IMR-90 (cell line): ENCODE measurements at regions not wholly inside any gene's neighbourhood (a gene's known extent, or its start where the extent isn't known, plus 50 kb on each side); places are given as distances from the start of the nearest gene placed in this dataset.

Experiments
- ATAC-seq: fragments of 200-7000 bp; cut with Tn5 transposase; 2 replicates; pipeline ENCODE4 v1.9.1; 2020; ENCODE audit warnings: low read depth, mild to moderate bottlenecking, moderate library complexity
- BruUV-seq: library from RNA; stranded (reverse); fragments of 400-500 nt; replicated peaks from 2 replicates; lab custom pipeline; 2021; lab: Mats Ljungman, UMichigan
- CTCF ChIA-PET: fragments of 300-600 bp; formaldehyde crosslinking; extraction: SDS; loops from one replicate; lab custom pipeline; 2021; ENCODE audit warnings: antibody characterized with exemption; lab: Yijun Ruan, JAX
- POLR2A ChIA-PET: fragments of 300-600 bp; sonication (Branson Sonifier 250); formaldehyde crosslinking; loops from one replicate; lab custom pipeline; 2022; ENCODE audit warnings: antibody characterized with exemption; ENCODE audit not compliant: unreplicated experiment; lab: Charles Lee
- DNase-seq: peaks from one replicate; pipeline ENCODE4 v3.0.0; 2013
- H2AFZ ChIP-seq: replicated peaks from 2 replicates; pipeline ENCODE3; 2013; ENCODE audit warnings: low read length, mild to moderate bottlenecking; ENCODE audit not compliant: poor library complexity
- H2AK5ac ChIP-seq: 2 replicates; pipeline ENCODE4 v1.6.1; 2013; ENCODE audit warnings: low read depth, low read length, inconsistent platforms
- H2AK9ac ChIP-seq: replicated peaks from 2 replicates; pipeline ENCODE3; 2013; ENCODE audit warnings: mild to moderate bottlenecking, low read depth, low read length, moderate library complexity; ENCODE audit not compliant: poor library complexity
- H2BK120ac ChIP-seq: 2 replicates; pipeline ENCODE4 v1.6.1; 2013; ENCODE audit warnings: low read depth, low read length, inconsistent platforms
- H2BK15ac ChIP-seq: 3 replicates; pipeline ENCODE4 v1.6.1; 2013; ENCODE audit warnings: low read depth, low read length, inconsistent platforms
- H2BK20ac ChIP-seq: 2 replicates; pipeline ENCODE4 v1.6.1; 2013; ENCODE audit warnings: low read depth, mild to moderate bottlenecking, inconsistent platforms, low read length, moderate library complexity
- H2BK5ac ChIP-seq: 2 replicates; pipeline ENCODE4 v1.6.1; 2013; ENCODE audit warnings: mild to moderate bottlenecking, low read depth, low read length, inconsistent platforms; ENCODE audit not compliant: poor library complexity, severe bottlenecking
- H3K14ac ChIP-seq: replicated peaks from 2 replicates; pipeline ENCODE4 v1.6.1; 2013; ENCODE audit warnings: low read depth, low read length, inconsistent platforms
- H3K18ac ChIP-seq: 2 replicates; pipeline ENCODE4 v1.6.1; 2013; ENCODE audit warnings: low read depth, low read length, control low read depth
- H3K23ac ChIP-seq: 2 replicates; pipeline ENCODE4 v1.6.1; 2013; ENCODE audit warnings: low read depth, low read length, inconsistent platforms
- H3K27ac ChIP-seq: 2 replicates; pipeline ENCODE4 v1.5.1; 2013; ENCODE audit warnings: mild to moderate bottlenecking, control low read depth, low read length; ENCODE audit not compliant: insufficient read depth
- H3K27me3 ChIP-seq: 2 replicates; pipeline ENCODE4 v1.6.1; 2013; ENCODE audit warnings: low read length; ENCODE audit not compliant: control insufficient read depth, insufficient read depth
- H3K36me3 ChIP-seq: 2 replicates; pipeline ENCODE4 v1.6.1; 2013; ENCODE audit warnings: low read length, mixed read lengths; ENCODE audit not compliant: control insufficient read depth, insufficient read depth
- H3K4ac ChIP-seq: 2 replicates; pipeline ENCODE4 v1.6.1; 2013; ENCODE audit warnings: low read depth, low read length, inconsistent platforms
- H3K4me1 ChIP-seq: 2 replicates; pipeline ENCODE4 v1.6.1; 2013; ENCODE audit warnings: low read length, mixed read lengths; ENCODE audit not compliant: control insufficient read depth, insufficient read depth
- H3K4me2 ChIP-seq: 2 replicates; pipeline ENCODE4 v1.6.1; 2013; ENCODE audit warnings: low read depth, mild to moderate bottlenecking, control low read depth, low read length, moderate library complexity
- H3K4me3 ChIP-seq: 2 replicates; pipeline ENCODE4 v1.5.1; 2013; ENCODE audit warnings: low read depth, mild to moderate bottlenecking, control low read depth, low read length, moderate library complexity; ENCODE audit not compliant: insufficient read depth
- H3K56ac ChIP-seq: 2 replicates; pipeline ENCODE4 v1.6.1; 2013; ENCODE audit warnings: low read length, inconsistent platforms; ENCODE audit not compliant: insufficient read depth; ENCODE audit errors: extremely low read depth
- H3K79me1 ChIP-seq, 2 experiments: 2 replicates each; pipeline ENCODE4 v1.6.1; 2013; ENCODE audit warnings: low read length in 2 of 2, inconsistent platforms in 1 of 2, low read depth in 1 of 2
- H3K9ac ChIP-seq: 2 replicates; pipeline ENCODE4 v1.6.1; 2013; ENCODE audit warnings: low read depth, low read length, control low read depth
- H3K9me1 ChIP-seq: 2 replicates; pipeline ENCODE4 v1.6.1; 2013; ENCODE audit warnings: low read length, inconsistent platforms; ENCODE audit not compliant: insufficient read depth
- H3K9me3 ChIP-seq: 2 replicates; pipeline ENCODE4 v1.6.1; 2013; ENCODE audit warnings: low read length; ENCODE audit not compliant: control insufficient read depth, insufficient read depth
- H4K20me1 ChIP-seq: 2 replicates; pipeline ENCODE4 v1.6.1; 2013; ENCODE audit warnings: low read length, inconsistent platforms; ENCODE audit not compliant: insufficient read depth
- H4K5ac ChIP-seq: 2 replicates; pipeline ENCODE4 v1.6.1; 2013; ENCODE audit warnings: mild to moderate bottlenecking, low read depth, low read length, control low read depth
- H4K8ac ChIP-seq, 2 experiments: 2 replicates each; pipeline ENCODE4 v1.6.1; 2013; ENCODE audit warnings: low read depth in 2 of 2, low read length in 2 of 2, control low read depth in 1 of 2, inconsistent platforms in 1 of 2
- H4K91ac ChIP-seq: 2 replicates; pipeline ENCODE4 v1.6.1; 2013; ENCODE audit warnings: low read depth, low read length, inconsistent platforms; ENCODE audit not compliant: insufficient read depth
- MAFK ChIP-seq: IDR thresholded peaks from 2 replicates; pipeline ENCODE4 v1.6.1; 2012; ENCODE audit warnings: low read depth, low read length, improper control_type of control experiment
- POLR2A ChIP-seq: IDR thresholded peaks from 2 replicates; pipeline ENCODE4 v1.6.1; 2012; ENCODE audit warnings: mild to moderate bottlenecking, low read depth, low read length
- USF2 ChIP-seq: fragments of 150-350 bp; IDR thresholded peaks from 2 replicates; pipeline ENCODE4 v1.6.1; 2017; ENCODE audit warnings: mild to moderate bottlenecking, antibody characterized with exemption, low read length, low read depth
- WGBS, 2 experiments: methylation state at CpG; one replicate each; pipeline versions ENCODE4 v1.1.5 to v1.1.7; 2013; ENCODE audit warnings: missing lambda C conversion rate in 2 of 2; ENCODE audit not compliant: insufficient read length in 1 of 2; ENCODE audit errors: extremely low coverage in 2 of 2; 5-methylcytosine and 5-hydroxymethylcytosine counted together
- dilution Hi-C: fragments of 300-500 bp; cut with HindIII; formaldehyde crosslinking; loops from one replicate; pipeline ENCODE4 v1.14.3; 2018; ENCODE audit warnings: low sequenced_read_pairs; ENCODE audit not compliant: unreplicated experiment
- in situ Hi-C: fragments of 300-500 bp; cut with MboI; formaldehyde crosslinking; loops from 3 replicates; pipeline ENCODE4 v1.14.3; 2019; ENCODE audit warnings: low sequenced_read_pairs, inconsistent platforms, mixed read lengths
- intact Hi-C: fragments of 100-400 bp; cut with micrococcal nuclease; formaldehyde crosslinking; loops from 2 replicates; pipeline ENCODE4 v1.10.0; 2022
- TF ChIP-seq, protein P1 (sequence below): fragments of 150-350 bp; IDR thresholded peaks from 2 replicates; pipeline ENCODE4 v1.6.1; 2016; ENCODE audit warnings: low read depth, mild to moderate bottlenecking, low read length, moderate library complexity, borderline replicate concordance

- CTCF ChIA-PET = no interaction called here
- H2AK5ac ChIP-seq = no peak overlapping the region
- H3K4ac ChIP-seq = no peak overlapping the region
- in situ Hi-C loops (no loop called here), dilution Hi-C loops (no loop called here), intact Hi-C loops (no loop called here)
- H3K4me3 ChIP-seq = no peak overlapping the region
- H3K27me3 ChIP-seq = no peaks in the 10 kb centered on the region
- no peak overlapping the region for H2BK120ac ChIP-seq
- H3K56ac ChIP-seq = no peak overlapping the region
- no peak overlapping the region for H3K9ac ChIP-seq
- no peak overlapping the region for H3K14ac ChIP-seq
- H3K4me2 ChIP-seq = no peak overlapping the region
- POLR2A ChIA-PET = no interaction called here
- peaks cover 12% of the 10 kb centered on the region; the same call in 1 of the 2 replicates for H3K9me3 ChIP-seq
- DNase-seq = no peak
- H4K91ac ChIP-seq = no peak overlapping the region
- H3K9me1 ChIP-seq = no peaks in the 10 kb centered on the region
- H2BK20ac ChIP-seq = no peak overlapping the region
- H2BK15ac ChIP-seq = no peak overlapping the region
- ATAC-seq = no peak
- no peak overlapping the region for H2BK5ac ChIP-seq
- H3K23ac ChIP-seq = no peak overlapping the region
- H2AFZ ChIP-seq = no peak overlapping the region
- H3K36me3 ChIP-seq = no peaks in the 10 kb centered on the region
- no peaks in the 10 kb centered on the region for H3K4me1 ChIP-seq
- no peaks in the 10 kb centered on the region for H3K79me1 ChIP-seq
- no peak overlapping the region for H3K27ac ChIP-seq
- H4K8ac ChIP-seq = no peak overlapping the region
- no peak overlapping the region for H3K18ac ChIP-seq
- H4K20me1 ChIP-seq = no peaks in the 10 kb centered on the region
- 39% methylated on average over 6 of the region's 12 CpGs; no CpG with 5 or more reads in 1 of the 2 experiments for WGBS, 2 experiments
- H2AK9ac ChIP-seq = no peak overlapping the region
- no peak for TF ChIP-seq POLR2A
- TF ChIP-seq, protein P1, sequence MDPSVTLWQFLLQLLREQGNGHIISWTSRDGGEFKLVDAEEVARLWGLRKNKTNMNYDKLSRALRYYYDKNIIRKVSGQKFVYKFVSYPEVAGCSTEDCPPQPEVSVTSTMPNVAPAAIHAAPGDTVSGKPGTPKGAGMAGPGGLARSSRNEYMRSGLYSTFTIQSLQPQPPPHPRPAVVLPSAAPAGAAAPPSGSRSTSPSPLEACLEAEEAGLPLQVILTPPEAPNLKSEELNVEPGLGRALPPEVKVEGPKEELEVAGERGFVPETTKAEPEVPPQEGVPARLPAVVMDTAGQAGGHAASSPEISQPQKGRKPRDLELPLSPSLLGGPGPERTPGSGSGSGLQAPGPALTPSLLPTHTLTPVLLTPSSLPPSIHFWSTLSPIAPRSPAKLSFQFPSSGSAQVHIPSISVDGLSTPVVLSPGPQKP = no peak
- no peak for TF ChIP-seq MAFK
- no peak for TF ChIP-seq USF2
- BruUV-seq = no TSS peak
- H4K5ac ChIP-seq = no peak overlapping the region
Observed at GRCh38 chr5:2000591-2000990, 117.9 kb upstream of the IRX4 start.
